GM12891 (cell line): ENCODE measurements at regions not wholly inside any gene's neighbourhood (a gene's known extent, or its start where the extent isn't known, plus 50 kb on each side); places are given as distances from the start of the nearest gene placed in this dataset.

Experiments
- DNase-seq: peaks from one replicate; pipeline ENCODE4 v3.0.0; 2011; ENCODE audit warnings: low spot score; ENCODE audit not compliant: insufficient read length
- FAIRE-seq: peaks from 2 replicates; lab custom pipeline; 2011; peaks lifted over from hg19 to GRCh38; lab: Jason Lieb, UNC
- PAX5 ChIP-seq: IDR thresholded peaks from 2 replicates; pipeline ENCODE4 v1.6.1; 2011; ENCODE audit warnings: low read length, moderate library complexity, mild to moderate bottlenecking; ENCODE audit not compliant: insufficient read depth, severe bottlenecking
- POLR2A ChIP-seq: IDR thresholded peaks from 2 replicates; pipeline ENCODE4 v1.6.1; 2011; ENCODE audit warnings: low read depth, low read length, control low read depth
- POLR2AphosphoS5 ChIP-seq: IDR thresholded peaks from 2 replicates; pipeline ENCODE4 v1.6.1; 2011; ENCODE audit warnings: low read depth, low read length, control low read depth
- POU2F2 ChIP-seq: IDR thresholded peaks from 2 replicates; pipeline ENCODE4 v1.6.1; 2011; ENCODE audit warnings: low read depth, mild to moderate bottlenecking, control low read depth, low read length, moderate library complexity
- SPI1 ChIP-seq: IDR thresholded peaks from 2 replicates; pipeline ENCODE4 v1.6.1; 2011; ENCODE audit warnings: low read depth, low read length, control low read depth
- TAF1 ChIP-seq: IDR thresholded peaks from 2 replicates; pipeline ENCODE4 v1.6.1; 2011; ENCODE audit warnings: low read depth, low read length, control low read depth

DNA sequence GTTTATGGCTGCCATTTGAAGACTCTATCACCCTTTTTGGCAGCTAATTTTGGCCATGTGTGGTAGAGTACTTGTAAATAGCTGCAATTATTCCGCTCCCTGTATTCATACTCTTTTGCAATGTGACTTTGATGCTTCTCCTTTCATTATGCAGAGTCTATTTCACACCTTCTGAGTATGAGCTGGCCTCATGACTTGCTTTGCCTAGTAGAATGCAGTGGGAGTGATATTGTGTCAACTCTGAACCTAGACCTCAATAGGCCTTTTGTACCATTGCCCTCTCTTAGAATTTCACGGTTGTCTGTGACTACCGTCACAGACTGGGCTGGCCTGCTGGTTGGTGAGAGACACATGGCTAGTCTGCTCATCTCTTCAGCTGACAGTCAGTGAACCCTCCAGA is 118.8 kb downstream of the DDIT4L start:
- TF ChIP-seq POLR2AphosphoS5, result no peak
- no peak for TF ChIP-seq PAX5
- no peak for TF ChIP-seq TAF1
- no peak for TF ChIP-seq POLR2A
- no peak for TF ChIP-seq SPI1
- no peak for TF ChIP-seq POU2F2
- DNase-seq (no peak), FAIRE-seq (no peak)

DNA sequence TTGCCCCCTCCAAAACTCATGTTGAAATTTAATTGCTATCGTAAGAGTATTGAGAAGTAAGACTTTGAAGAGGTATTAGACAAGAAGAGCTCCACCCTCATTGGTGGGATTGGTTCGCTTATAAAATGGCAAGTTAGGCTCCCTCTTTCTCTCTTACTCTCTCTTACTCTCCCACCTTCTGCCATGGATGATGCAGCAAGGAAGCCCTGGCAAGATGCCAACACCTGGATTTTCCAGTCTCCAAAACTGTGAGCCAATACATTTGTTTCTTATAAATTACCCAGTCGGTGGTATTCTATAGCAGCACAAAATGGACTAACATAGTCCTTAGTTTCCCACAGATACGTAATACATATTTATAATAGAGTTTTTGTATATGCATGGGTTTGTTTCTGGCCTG is 119.4 kb downstream of the DDIT4L start:
- DNase-seq (no peak), FAIRE-seq (no peak)
- no peak for TF ChIP-seq POLR2A
- TF ChIP-seq SPI1, result no peak
- TF ChIP-seq PAX5, result no peak
- TF ChIP-seq POU2F2, result no peak
- no peak for TF ChIP-seq TAF1
- no peak for TF ChIP-seq POLR2AphosphoS5

DNA sequence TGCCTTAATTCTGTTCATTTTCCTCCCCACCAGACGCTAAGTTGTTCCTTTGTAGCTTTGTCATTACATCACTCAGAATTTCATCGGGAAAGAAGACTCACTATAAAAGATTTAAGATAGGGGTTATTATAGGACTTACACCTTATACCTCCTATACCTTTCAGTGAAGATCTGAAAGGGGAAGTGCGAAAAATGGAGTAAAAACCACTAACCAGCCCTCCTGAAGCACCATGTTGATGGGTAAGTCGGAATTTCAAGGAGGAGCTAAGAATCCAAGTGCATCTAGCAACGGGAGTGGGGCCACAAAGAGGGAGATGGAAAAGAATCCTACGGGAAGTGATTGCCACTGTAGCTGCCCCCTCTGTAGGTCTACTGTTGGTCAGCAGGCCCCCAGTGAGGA is 119.1 kb upstream of the H2AZ1 start:
- TF ChIP-seq SPI1, result peak; percentile 75
- no peak for TF ChIP-seq TAF1
- DNase-seq (no peak), FAIRE-seq (no peak)

DNA sequence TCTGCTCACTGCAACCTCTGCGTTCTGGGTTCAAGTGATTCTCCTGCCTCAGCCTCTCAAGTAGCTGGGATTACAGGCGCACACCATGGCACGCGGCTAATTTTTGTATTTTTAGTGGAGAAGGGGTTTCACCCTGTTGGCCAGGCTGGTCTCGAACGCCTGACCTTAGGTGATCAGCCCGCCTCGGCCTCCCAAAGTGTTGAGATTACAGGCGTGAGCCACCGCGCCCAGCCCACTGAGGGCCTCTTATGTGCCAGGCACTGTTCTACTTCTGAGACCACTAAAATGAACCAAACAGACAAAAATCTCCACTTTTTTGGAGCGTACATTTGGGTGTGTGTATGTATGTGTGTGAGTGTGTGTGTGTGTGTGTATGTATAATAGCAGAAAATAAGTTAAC is 117.2 kb upstream of the H2AZ1 start:
- FAIRE-seq (no peak), DNase-seq (no peak)
- TF ChIP-seq PAX5 (no peak), POLR2A (no peak), TAF1 (no peak), POLR2AphosphoS5 (no peak), POU2F2 (no peak), SPI1 (no peak)

DNA sequence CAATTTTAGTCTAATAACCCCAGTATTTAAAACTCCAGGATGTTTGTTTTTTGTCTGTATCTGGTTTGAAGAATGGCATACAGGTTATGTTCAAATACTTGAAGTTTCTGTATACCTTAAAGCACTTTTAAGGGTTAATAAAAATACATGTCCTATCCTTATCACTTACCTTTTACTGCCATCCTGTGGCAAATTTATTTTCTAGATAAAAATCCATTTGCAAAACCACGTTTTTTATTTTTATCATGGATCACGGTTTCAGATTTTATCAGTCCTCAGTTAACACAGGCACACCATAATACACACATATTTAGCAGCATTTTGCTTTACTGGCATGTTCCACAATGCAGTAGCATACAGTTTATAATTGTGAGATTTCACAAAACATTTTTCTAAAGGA is 113.3 kb upstream of the H2AZ1 start:
- TF ChIP-seq TAF1 (no peak), PAX5 (no peak), POLR2AphosphoS5 (no peak), POU2F2 (no peak), POLR2A (no peak), SPI1 (no peak)
- FAIRE-seq (no peak), DNase-seq (no peak)

DNA sequence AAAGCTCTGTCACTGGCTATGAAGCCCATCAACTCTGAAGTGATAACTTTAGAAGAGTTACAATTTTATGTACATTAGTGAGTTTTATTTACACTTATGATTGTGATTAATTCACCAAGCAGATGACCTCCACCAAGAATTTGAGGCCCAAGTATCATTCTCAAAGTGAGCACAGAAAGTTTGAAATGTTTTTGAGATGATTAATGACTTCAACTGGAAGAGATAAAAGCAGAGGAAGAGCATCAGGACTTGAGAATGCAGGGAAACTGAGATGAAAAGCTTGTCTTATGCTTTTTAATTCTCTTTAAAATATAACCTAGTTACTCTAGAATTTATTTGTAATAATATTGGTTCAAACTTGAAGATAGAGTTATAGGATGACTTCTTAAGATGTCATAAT is 112.8 kb upstream of the H2AZ1 start:
- TF ChIP-seq POLR2AphosphoS5 (no peak), SPI1 (no peak), POU2F2 (no peak), POLR2A (no peak), PAX5 (no peak), TAF1 (no peak)
- DNase-seq (no peak), FAIRE-seq (no peak)

DNA sequence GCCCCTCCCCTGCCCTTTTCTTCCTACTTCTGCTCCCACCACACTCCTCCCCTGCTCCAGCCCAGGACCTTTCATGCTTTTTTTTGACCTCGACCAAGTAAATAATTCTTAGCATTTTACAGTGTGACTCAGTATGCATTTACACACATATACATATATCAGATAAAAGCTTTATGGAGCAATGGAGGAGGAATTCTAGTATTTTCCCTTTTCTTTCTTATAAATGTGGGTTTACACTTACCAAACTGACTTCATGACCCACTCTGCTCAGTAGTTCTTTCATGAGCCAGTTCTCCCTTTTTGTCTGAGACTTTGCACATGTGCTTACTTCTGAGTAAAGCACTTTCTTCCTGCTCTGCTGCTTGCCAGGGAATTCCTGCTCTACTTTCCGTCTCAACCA is 111.8 kb upstream of the H2AZ1 start:
- no peak for TF ChIP-seq POLR2A
- TF ChIP-seq POLR2AphosphoS5, result no peak
- TF ChIP-seq TAF1, result no peak
- no peak for TF ChIP-seq SPI1
- TF ChIP-seq PAX5, result no peak
- no peak for TF ChIP-seq POU2F2
- FAIRE-seq, result no peak

DNA sequence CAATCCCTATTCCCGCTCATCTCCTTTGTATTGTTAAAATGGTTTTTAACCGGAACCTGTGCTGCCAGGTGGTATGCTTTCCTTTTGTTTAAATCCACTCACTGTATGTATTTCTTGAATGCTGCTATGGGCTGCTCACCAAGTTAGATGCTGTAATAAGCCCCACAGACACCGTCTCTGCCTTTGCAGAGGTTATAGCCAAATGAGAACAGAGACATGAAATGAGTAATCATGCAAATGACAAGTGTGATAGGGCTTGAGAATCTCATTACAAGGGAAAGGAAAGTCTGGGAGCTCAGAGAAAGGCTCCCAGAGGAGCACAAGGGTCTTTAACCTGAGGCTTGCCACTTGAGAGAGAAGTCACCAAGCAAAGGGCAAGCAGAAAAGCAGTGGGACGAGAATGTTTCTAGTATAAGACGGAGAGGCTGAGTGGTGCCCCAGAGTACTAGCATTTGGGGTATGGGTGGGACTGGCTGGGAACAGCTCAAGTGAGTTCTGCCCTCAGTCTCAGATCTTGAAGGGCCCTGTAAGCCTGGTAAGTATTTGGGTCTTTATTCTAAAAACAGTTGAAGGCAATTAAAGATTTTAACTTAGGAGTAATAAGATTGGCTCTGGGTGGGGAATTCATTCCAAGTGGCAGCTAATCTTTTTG is 110.8 kb upstream of the H2AZ1 start:
- DNase-seq (no peak), FAIRE-seq (no peak)
- no peak for TF ChIP-seq TAF1
- no peak for TF ChIP-seq PAX5
- no peak for TF ChIP-seq SPI1
- peak; percentile 60; the same call in 1 of the 2 replicates for TF ChIP-seq POU2F2
- no peak for TF ChIP-seq POLR2A

More for the DNA sequence above, 111.8 kb upstream of the H2AZ1 start:
- DNase-seq, result no peak

DNA sequence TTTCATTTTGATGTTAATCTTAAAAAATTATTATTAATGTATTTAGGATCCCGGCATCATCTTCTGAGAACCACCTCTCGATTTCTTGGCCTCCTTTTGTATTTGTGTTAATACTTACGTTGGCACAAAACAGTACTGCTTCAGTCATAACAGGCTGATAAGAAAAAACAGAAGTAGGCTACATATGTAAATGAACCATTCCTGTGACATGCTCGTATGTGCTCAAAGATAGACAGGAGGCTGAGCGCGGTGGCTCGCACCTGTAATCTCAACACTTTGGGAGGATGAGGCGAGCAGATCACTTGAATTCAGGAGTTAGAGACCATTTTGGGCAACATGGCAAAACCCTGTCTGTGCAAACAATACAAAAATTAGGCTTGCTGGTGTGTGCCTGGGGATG is 109.4 kb upstream of the H2AZ1 start:
- TF ChIP-seq POLR2A (no peak), POU2F2 (no peak), TAF1 (no peak)
- FAIRE-seq, result no peak
- DNase-seq, result no peak

DNA sequence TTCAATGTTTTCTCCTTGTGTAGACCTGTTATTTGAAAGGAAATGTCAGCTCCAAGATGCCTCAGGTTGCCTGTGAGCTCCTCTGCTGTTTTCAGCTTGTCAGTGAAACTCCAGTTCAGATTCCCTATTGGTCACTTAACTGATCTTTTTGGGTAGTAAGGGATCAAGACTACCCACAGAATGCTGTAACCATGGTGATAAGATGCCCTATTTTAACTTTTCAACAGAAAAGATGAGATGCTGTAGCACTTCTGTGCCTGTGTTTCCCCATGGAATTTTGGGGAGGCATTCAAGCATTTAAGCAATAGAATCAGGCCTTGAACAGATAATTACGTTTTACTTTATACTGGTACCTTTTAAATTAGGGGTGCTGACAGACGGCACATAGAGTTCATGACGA is 106.6 kb upstream of the H2AZ1 start:
- FAIRE-seq, result no peak
- TF ChIP-seq SPI1 (no peak), POLR2AphosphoS5 (no peak), POLR2A (no peak), PAX5 (no peak), POU2F2 (no peak), TAF1 (no peak)
- DNase-seq, result no peak
